Testis (tissue), 2 donors: ENCODE measurements at regions not wholly inside any gene's neighbourhood (a gene's known extent, or its start where the extent isn't known, plus 50 kb on each side); places are given as distances from the start of the nearest gene placed in this dataset.

Experiments used
- POLR2A ChIP-seq: fragments of 450-650 bp; IDR thresholded peaks from one replicate; pipeline ENCODE4 v1.6.1; 2017; ENCODE audit warnings: antibody characterized with exemption, mild to moderate bottlenecking, moderate library complexity
- TF ChIP-seq, protein P1 (sequence below), 3 experiments: fragments of 450-650 bp in 2 of 3; fragments of 200-600 bp in 1 of 3; sonication (generic) in 1 of 3; IDR thresholded peaks; one replicate each; pipeline ENCODE4 v1.5.1; 2016 to 2019; ENCODE audit warnings: antibody characterized with exemption in 3 of 3, mild to moderate bottlenecking in 2 of 3, moderate library complexity in 1 of 3

DNA sequence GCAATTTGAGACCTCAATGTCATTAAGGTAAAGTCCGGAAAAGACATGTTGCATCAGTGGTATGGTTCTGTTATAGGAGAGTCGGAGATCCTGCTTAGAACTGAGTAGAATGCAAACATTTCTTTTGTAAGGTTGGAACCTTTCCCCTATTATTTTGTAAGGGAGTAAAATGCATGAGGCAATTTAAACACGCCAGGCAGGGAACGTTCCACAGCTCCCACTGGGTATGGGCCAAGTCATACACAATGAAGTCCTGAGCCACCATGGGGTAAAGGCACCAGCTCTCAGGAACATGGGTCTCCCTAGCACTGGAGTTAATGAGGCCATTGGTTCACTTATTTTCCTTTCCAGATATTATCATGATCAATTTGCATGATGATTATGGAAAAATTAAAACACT, 116.6 kb upstream of the NR2F2 start:
- TF ChIP-seq, protein P1, sequence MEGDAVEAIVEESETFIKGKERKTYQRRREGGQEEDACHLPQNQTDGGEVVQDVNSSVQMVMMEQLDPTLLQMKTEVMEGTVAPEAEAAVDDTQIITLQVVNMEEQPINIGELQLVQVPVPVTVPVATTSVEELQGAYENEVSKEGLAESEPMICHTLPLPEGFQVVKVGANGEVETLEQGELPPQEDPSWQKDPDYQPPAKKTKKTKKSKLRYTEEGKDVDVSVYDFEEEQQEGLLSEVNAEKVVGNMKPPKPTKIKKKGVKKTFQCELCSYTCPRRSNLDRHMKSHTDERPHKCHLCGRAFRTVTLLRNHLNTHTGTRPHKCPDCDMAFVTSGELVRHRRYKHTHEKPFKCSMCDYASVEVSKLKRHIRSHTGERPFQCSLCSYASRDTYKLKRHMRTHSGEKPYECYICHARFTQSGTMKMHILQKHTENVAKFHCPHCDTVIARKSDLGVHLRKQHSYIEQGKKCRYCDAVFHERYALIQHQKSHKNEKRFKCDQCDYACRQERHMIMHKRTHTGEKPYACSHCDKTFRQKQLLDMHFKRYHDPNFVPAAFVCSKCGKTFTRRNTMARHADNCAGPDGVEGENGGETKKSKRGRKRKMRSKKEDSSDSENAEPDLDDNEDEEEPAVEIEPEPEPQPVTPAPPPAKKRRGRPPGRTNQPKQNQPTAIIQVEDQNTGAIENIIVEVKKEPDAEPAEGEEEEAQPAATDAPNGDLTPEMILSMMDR (IDR thresholded peaks at IDR 0.05), result no peak
- no peak for TF ChIP-seq POLR2A
